A673 (cell line): ENCODE measurements at regions not wholly inside any gene's neighbourhood (a gene's known extent, or its start where the extent isn't known, plus 50 kb on each side); places are given as distances from the start of the nearest gene placed in this dataset.

Experiments
- BruUV-seq: library from RNA; stranded (reverse); fragments of 400-500 nt; replicated peaks from 2 replicates; lab custom pipeline; 2021; lab: Mats Ljungman, UMichigan
- CTCF ChIA-PET: fragments of 300-600 bp; sonication (Branson Sonifier 250); formaldehyde crosslinking; loops from one replicate; lab custom pipeline; 2022; ENCODE audit warnings: antibody characterized with exemption; lab: Charles Lee
- POLR2A ChIA-PET: fragments of 300-600 bp; sonication (Branson Sonifier 250); formaldehyde crosslinking; loops from one replicate; lab custom pipeline; 2022; ENCODE audit warnings: antibody characterized with exemption; ENCODE audit not compliant: low non-redundant PET; lab: Charles Lee
- DNase-seq: peaks from one replicate; pipeline ENCODE4 v3.0.0-alpha.2; 2015; ENCODE audit warnings: low spot score
- H3K27ac ChIP-seq: fragments of 200-600 bp; sonication (generic); 2 replicates; pipeline ENCODE4 v1.5.1; 2016; ENCODE audit warnings: mixed run types, low read depth, mild to moderate bottlenecking, mixed read lengths, antibody characterized with exemption, low read length; ENCODE audit not compliant: poor library complexity, severe bottlenecking
- H3K27me3 ChIP-seq: fragments of 200-600 bp; sonication (generic); replicated peaks from 2 replicates; pipeline ENCODE4 v1.6.1; 2017; ENCODE audit warnings: mixed run types, low read depth, mild to moderate bottlenecking, mixed read lengths, antibody characterized with exemption, low read length; ENCODE audit not compliant: insufficient read depth, poor library complexity
- H3K36me3 ChIP-seq: fragments of 200-600 bp; sonication (generic); 2 replicates; pipeline ENCODE4 v1.6.1; 2016; ENCODE audit warnings: mixed run types, mild to moderate bottlenecking, mixed read lengths, antibody characterized with exemption, low read length; ENCODE audit not compliant: insufficient read depth, poor library complexity, severe bottlenecking
- H3K4me1 ChIP-seq: fragments of 200-600 bp; sonication (generic); 2 replicates; pipeline ENCODE4 v1.6.1; 2017; ENCODE audit warnings: mixed run types, mild to moderate bottlenecking, mixed read lengths, antibody characterized with exemption, low read length; ENCODE audit not compliant: insufficient read depth, poor library complexity, severe bottlenecking
- H3K4me3 ChIP-seq: fragments of 200-600 bp; sonication (generic); 2 replicates; pipeline ENCODE4 v1.5.1; 2016; ENCODE audit warnings: low read depth, mixed run types, mild to moderate bottlenecking, mixed read lengths, low read length; ENCODE audit not compliant: poor library complexity, severe bottlenecking
- H3K9me3 ChIP-seq: fragments of 200-600 bp; sonication (generic); 2 replicates; pipeline ENCODE4 v1.6.1; 2016; ENCODE audit warnings: mixed run types, low read depth, mild to moderate bottlenecking, mixed read lengths, antibody characterized with exemption, low read length; ENCODE audit not compliant: poor library complexity, severe bottlenecking
- CTCF ChIP-seq: fragments of 300-800, 200-600 bp; sonication (generic); conservative IDR thresholded peaks from 2 replicates; pipeline ENCODE4 v1.5.1; 2017; ENCODE audit warnings: low read depth, mild to moderate bottlenecking, antibody characterized with exemption, low read length, moderate library complexity, mixed read lengths
- EZH2 ChIP-seq: fragments of 200-600 bp; sonication (generic); IDR thresholded peaks from 2 replicates; pipeline ENCODE4 v1.6.1; 2017; ENCODE audit warnings: borderline replicate concordance, low read depth, mild to moderate bottlenecking, mixed read lengths, antibody characterized with exemption, low read length; ENCODE audit not compliant: poor library complexity, severe bottlenecking
- intact Hi-C: fragments of 100-400 bp; cut with micrococcal nuclease; formaldehyde crosslinking; loops from one replicate; pipeline ENCODE4 v1.10.0; 2022; ENCODE audit not compliant: unreplicated experiment

GRCh38 chr18:40917056-40917455, 1038.0 kb upstream of the PIK3C3 start:
- TF ChIP-seq CTCF (no peak), EZH2 (no peak)
- Histone ChIP-seq H3K4me1 (no peaks in the 10 kb centered on the region), H3K27ac (no peak overlapping the region), H3K27me3 (no peaks in the 10 kb centered on the region), H3K9me3 (no peaks in the 10 kb centered on the region), H3K4me3 (no peak overlapping the region), H3K36me3 (no peaks in the 10 kb centered on the region)
- BruUV-seq, result no TSS peak
- POLR2A ChIA-PET, result no interaction called here
- no peak for DNase-seq
- CTCF ChIA-PET, result no interaction called here
- intact Hi-C loops, result no loop called here

DNA sequence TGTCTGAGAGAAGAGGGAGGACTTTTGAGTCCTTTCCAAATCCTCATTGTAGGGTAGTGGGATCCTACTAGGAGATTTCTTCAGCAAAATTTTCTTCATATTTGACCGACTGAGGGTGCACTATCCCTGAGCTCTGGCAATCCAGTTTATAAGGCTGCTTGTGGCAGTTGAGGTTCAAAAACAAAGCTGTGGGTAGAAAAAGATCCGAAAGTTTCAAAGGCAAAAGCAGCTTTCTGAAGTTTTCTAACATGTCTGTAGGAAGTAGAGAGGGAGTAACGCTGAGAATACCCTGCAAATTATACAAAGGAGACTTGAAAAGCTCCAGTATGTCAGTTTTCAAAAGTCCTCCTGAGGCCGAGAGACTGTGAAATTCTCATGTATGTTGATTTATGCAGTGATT, 1039.3 kb upstream of the PIK3C3 start:
- no TSS peak for BruUV-seq
- POLR2A ChIA-PET, result no interaction called here
- TF ChIP-seq CTCF, result no peak
- TF ChIP-seq EZH2, result no peak
- no peak for DNase-seq
- H3K36me3 ChIP-seq, result no peaks in the 10 kb centered on the region
- no peak overlapping the region for H3K27ac ChIP-seq
- CTCF ChIA-PET, result no interaction called here
- H3K9me3 ChIP-seq, result no peaks in the 10 kb centered on the region
- H3K4me1 ChIP-seq, result no peaks in the 10 kb centered on the region
- no peaks in the 10 kb centered on the region for H3K27me3 ChIP-seq
- intact Hi-C loops, result no loop called here
- H3K4me3 ChIP-seq, result no peak overlapping the region

DNA sequence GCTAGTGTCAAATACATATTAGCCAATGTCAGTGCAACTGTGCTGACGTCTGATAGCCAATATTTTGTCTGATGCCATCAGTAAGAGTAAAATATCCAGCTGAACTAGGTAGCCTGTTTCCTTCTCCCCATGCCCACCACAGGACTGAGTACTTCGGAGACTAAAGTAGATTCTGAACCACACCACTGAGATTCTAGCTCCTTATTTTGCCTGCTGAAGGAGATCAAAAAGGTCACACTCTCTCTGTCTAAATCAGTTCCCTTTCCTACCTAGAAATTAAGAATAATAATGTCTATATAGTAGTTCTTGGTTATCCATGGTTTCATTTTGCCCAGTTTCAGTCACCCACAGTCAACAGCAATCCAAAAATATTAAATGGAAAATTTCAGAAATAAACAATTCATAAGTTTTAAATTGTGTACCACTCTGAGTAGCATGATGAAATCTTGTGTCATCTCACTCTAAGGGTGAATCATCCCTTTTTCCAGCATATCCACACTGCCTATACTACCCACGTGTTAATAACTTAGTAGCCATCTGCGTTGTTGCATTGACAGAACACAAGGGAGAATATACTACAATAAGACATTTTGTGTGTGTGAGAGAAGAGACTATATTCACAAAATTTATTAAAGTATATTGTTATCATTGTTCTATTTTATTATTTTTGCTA, 1043.3 kb upstream of the PIK3C3 start:
- no peaks in the 10 kb centered on the region for H3K9me3 ChIP-seq

More for the DNA sequence above, 1043.3 kb upstream of the PIK3C3 start:
- Histone ChIP-seq H3K27ac (no peak overlapping the region), H3K27me3 (no peaks in the 10 kb centered on the region), H3K4me3 (no peak overlapping the region), H3K36me3 (no peaks in the 10 kb centered on the region), H3K4me1 (no peaks in the 10 kb centered on the region)
- ChIA-PET POLR2A (no interaction called here), CTCF (no interaction called here)
- TF ChIP-seq CTCF (no peak), EZH2 (no peak)
- intact Hi-C loops, result no loop called here
- peak; percentile 1 for DNase-seq
- no TSS peak for BruUV-seq
